ENCODE measurements at regions not wholly inside any gene's neighbourhood (a gene's known extent, or its start where the extent isn't known, plus 50 kb on each side); places are given as distances from the start of the nearest gene placed in this dataset.

GRCh38 chr2:6783238-6783614 is 82.5 kb downstream of the CMPK2 start:
- DNase-seq (ENCODE audit: low read depth): no peak

DNA sequence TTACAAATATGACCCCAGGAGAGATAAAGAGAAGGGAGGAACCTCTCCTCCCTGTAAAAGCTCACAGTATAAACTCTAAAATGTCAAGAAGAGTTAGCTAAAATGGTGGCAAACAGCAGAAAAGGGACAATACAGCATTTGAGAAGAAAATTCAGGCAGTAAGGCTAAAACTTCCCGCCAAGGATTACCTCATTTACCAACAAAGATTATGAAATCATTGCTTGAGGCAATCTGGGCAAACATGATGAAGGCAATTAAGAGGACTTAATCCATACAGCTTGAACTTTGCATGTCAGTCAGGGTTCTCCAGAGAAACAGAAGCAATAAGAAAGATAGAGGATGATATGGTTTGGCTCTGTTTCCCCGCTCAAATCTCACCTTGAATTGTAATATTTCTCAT is 81.4 kb downstream of the CMPK2 start:
- DNase-seq (ENCODE audit: low read depth): no peak

DNA sequence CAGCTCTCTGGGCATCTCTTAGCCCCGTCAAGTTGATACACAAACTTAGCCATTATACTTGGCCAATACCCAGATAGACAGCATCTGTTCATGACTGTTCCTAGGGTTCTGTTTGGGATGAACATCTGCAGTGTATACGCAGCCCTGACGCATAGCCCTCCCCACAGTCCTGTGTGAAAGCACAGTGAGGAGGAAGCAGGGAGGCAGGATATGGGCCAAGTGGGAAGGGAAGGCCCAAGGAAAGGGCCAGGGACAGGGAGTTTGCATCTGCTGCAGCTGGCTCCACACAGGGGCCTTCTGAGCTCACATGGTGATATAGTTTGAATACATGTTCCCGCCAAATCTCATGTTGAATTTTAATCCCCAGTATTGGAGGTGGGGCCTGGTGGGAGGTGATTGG is 80.2 kb downstream of the CMPK2 start:
- DNase-seq (ENCODE audit: low read depth): no peak

DNA sequence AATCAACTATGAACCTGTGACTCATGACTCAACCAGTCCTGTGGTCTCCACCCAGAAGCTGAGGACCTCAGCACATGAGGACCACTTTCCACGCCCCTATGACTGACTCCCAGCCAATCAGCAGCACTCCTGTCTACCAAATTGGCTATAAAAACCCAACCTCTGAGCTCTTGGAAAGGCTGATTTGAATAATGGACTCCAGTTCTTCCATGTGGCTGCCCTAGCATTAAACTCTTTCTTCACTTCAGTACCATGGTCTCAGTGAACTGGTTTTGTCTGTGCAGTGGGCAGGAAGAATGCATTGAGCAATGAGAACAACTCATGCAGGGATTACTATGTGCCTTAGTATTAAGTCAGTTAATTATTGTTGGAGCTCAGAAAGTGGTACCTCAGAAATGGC is 78.3 kb downstream of the CMPK2 start:
- no peak for DNase-seq (ENCODE audit: low read depth)

GRCh38 chr2:6788614-6789013 is 77.1 kb downstream of the CMPK2 start:
- DNase-seq (ENCODE audit: low read depth): no peak

DNA sequence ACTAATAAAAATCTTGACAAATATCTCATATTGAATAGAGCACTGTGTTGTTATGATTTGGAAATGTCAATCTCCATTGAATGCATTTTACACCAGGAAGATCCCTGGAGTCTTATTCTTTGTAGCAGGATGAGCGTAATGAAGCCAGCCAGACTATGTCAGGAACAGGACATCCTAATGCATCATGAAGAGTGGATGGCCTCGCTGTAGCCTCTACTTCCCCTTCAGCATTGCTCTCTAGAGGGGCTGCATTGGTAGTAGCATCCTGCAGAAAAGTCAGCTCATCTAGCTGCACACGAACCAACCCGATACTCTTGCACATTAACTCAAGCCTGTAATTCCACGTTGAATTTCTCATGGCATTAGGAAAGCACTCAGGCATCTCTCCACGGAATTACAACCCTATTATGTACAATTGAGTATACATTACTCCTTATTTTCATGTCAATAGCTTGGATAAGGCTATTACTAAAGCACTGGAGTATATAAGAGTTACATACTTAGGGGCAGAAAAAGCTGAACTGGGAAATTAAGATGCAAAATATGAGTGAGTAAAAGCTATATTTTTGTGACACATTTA is 76.1 kb downstream of the CMPK2 start:
- DNase-seq (ENCODE audit: low read depth): no peak

DNA sequence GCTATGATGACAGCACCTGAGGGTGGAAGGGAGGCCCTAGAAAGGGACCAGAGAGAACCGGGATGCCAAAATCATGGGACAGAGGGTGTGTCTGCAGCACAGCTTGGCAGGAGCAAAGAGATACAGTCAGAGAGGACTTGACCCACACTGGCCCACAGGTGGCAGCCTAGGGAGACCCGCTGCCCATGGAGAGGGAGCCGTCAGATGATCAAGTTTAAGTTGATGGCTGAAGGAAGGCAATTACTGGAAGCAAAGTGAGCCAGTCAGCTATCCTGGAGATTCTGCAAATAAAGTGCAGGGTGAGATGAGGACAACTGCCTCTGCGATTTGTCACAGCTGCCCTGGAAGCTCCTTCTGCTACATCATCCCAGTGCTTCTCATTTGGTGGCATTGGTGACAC is 74.0 kb downstream of the CMPK2 start:
- DNase-seq (ENCODE audit: low read depth): no peak

- DNase-seq (ENCODE audit: low read depth): no peak
Measured at GRCh38 chr2:6792883-6793282, 72.8 kb downstream of the CMPK2 start.

GRCh38 chr2:6793371-6793770 is 72.3 kb downstream of the CMPK2 start:
- no peak for DNase-seq (ENCODE audit: low read depth)

- DNase-seq (ENCODE audit: low read depth): no peak
Measured at GRCh38 chr2:6793913-6794312, 71.8 kb downstream of the CMPK2 start.

DNA sequence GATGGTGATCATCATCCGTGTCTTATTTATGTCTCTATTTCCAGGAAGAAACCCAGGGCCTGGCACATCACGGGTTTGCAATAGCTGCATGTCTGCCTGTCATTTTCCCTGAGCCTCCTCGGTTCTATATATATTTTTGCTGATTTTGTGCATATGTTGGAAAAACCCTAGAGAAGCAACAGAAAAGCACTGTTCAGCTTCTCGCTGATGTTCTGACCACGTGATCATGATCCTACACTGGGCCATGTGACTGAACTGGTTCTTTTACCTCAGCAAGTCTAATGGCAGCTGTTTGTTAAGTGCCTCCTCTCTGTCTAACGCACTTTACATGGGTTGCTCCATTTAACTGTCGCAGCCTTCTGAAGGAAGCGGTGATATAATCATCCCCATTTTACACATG is 71.3 kb downstream of the CMPK2 start:
- DNase-seq (ENCODE audit: low read depth): no peak
